Sigmoid colon (tissue), 6 donors: ENCODE measurements at regions not wholly inside any gene's neighbourhood (a gene's known extent, or its start where the extent isn't known, plus 50 kb on each side); places are given as distances from the start of the nearest gene placed in this dataset.

Source experiments
- DNase-seq: peaks from one replicate; pipeline ENCODE4 v3.0.0-alpha.2; 2019
- H3K27ac ChIP-seq, 4 donors: fragments of 200-600 bp; sonication (generic); one replicate each; pipeline ENCODE4 v1.5.1; 2016 to 2019; ENCODE audit warnings: mild to moderate bottlenecking in 1 of 4
- H3K27me3 ChIP-seq, 3 donors: fragments of 200-600 bp; sonication (generic); one replicate each; pipeline ENCODE4 v1.5.1; 2019; ENCODE audit warnings: mild to moderate bottlenecking in 1 of 3
- H3K36me3 ChIP-seq, 4 donors: fragments of 200-600 bp; sonication (generic); one replicate each; pipeline ENCODE4 v1.5.1; 2016 to 2019
- H3K4me1 ChIP-seq, 4 donors: fragments of 200-600 bp; sonication (generic); one replicate each; pipeline ENCODE4 v1.5.1; 2017 to 2019
- H3K4me3 ChIP-seq, 4 donors: fragments of 200-600 bp; sonication (generic); one replicate each; pipeline ENCODE4 v1.5.1; 2017 to 2019; ENCODE audit warnings: mild to moderate bottlenecking in 2 of 4, moderate library complexity in 1 of 4
- H3K9me3 ChIP-seq, 4 donors: fragments of 200-600 bp in 3 of 4; sonication (generic) in 3 of 4; one replicate each; pipeline versions ENCODE4 v1.5.1 to v1.6.1; 2013 to 2019
- CTCF ChIP-seq, 4 experiments: fragments of 450-650 bp in 3 of 4; fragments of 200-600 bp in 1 of 4; IDR thresholded peaks; one replicate each; pipeline ENCODE4 v1.5.1; 2016 to 2019; ENCODE audit warnings: antibody characterized with exemption in 4 of 4, mild to moderate bottlenecking in 3 of 4, moderate library complexity in 2 of 4
- EP300 ChIP-seq, 4 donors: sonication (generic); formaldehyde crosslinking; IDR thresholded peaks; one replicate each; pipeline ENCODE4 v1.6.1; 2017; ENCODE audit warnings: antibody characterized with exemption in 4 of 4
- POLR2A ChIP-seq, 2 donors: fragments of 450-650 bp; IDR thresholded peaks; one replicate each; pipeline ENCODE4 v1.6.1; 2016; ENCODE audit warnings: antibody characterized with exemption in 2 of 2, mild to moderate bottlenecking in 2 of 2, moderate library complexity in 2 of 2
- POLR2AphosphoS5 ChIP-seq, 4 donors: sonication (generic); formaldehyde crosslinking; IDR thresholded peaks; one replicate each; pipeline ENCODE4 v1.6.1; 2017; ENCODE audit warnings: antibody characterized with exemption in 4 of 4
- WGBS, 2 donors: extraction: QIAGEN DNeasy Blood & Tissue Kit; methylation state at CpG; one replicate each; pipeline ENCODE4 v1.1.7; 2013; 5-methylcytosine and 5-hydroxymethylcytosine counted together
- intact Hi-C: fragments of 100-400 bp; cut with DNase I; formaldehyde crosslinking; loops from one replicate; pipeline ENCODE4 v1.15.1; 2023
- donor health status: healthy with polysubstance abuse.
- donor health status: healthy.

- H3K27me3 ChIP-seq = no peaks in the 10 kb centered on the region
- H3K27ac ChIP-seq = no peak overlapping the region
- intact Hi-C loops = no loop called here
- no peak for DNase-seq
- no peaks in the 10 kb centered on the region for H3K4me1 ChIP-seq
- H3K9me3 ChIP-seq = no peaks in the 10 kb centered on the region
- H3K36me3 ChIP-seq = no peaks in the 10 kb centered on the region
- no peak for TF ChIP-seq POLR2AphosphoS5 (IDR thresholded peaks at IDR 0.05)
- TF ChIP-seq CTCF (IDR thresholded peaks at IDR 0.05) = no peak
- TF ChIP-seq POLR2A (IDR thresholded peaks at IDR 0.05) = no peak
- no peak for TF ChIP-seq EP300 (IDR thresholded peaks at IDR 0.05)
- no peak overlapping the region for H3K4me3 ChIP-seq
- WGBS, 2 donors = 75 to 81% methylated on average over 13 of the region's 13 CpGs
Observed at GRCh38 chr6:3579652-3580175, 122.9 kb upstream of the SLC22A23 start.

- H3K36me3 ChIP-seq = no peaks in the 10 kb centered on the region
- no peaks in the 10 kb centered on the region for H3K27me3 ChIP-seq
- TF ChIP-seq POLR2AphosphoS5 (IDR thresholded peaks at IDR 0.05) (no peak), EP300 (IDR thresholded peaks at IDR 0.05) (no peak), POLR2A (IDR thresholded peaks at IDR 0.05) (no peak), CTCF (IDR thresholded peaks at IDR 0.05) (no peak)
- H3K27ac ChIP-seq = no peak overlapping the region
- H3K4me1 ChIP-seq = no peaks in the 10 kb centered on the region
- DNase-seq = no peak
- WGBS, 2 donors = 89 to 92% methylated on average over 4 of the region's 4 CpGs
- no peak overlapping the region for H3K4me3 ChIP-seq
- H3K9me3 ChIP-seq = no peaks in the 10 kb centered on the region
- intact Hi-C loops = no loop called here
Observed at GRCh38 chr6:3578981-3579380, 122.1 kb upstream of the SLC22A23 start.

- H3K9me3 ChIP-seq = no peaks in the 10 kb centered on the region
- no peaks in the 10 kb centered on the region for H3K36me3 ChIP-seq
- H3K4me3 ChIP-seq = no peak overlapping the region
- no peaks in the 10 kb centered on the region for H3K4me1 ChIP-seq
- TF ChIP-seq EP300 (IDR thresholded peaks at IDR 0.05) = no peak
- TF ChIP-seq CTCF (IDR thresholded peaks at IDR 0.05) = no peak
- no peak for TF ChIP-seq POLR2AphosphoS5 (IDR thresholded peaks at IDR 0.05)
- no peak for TF ChIP-seq POLR2A (IDR thresholded peaks at IDR 0.05)
- DNase-seq = no peak
- intact Hi-C loops = no loop called here
- no peaks in the 10 kb centered on the region for H3K27me3 ChIP-seq
- no peak overlapping the region for H3K27ac ChIP-seq
- 83 to 88% methylated on average over 7 of the region's 7 CpGs for WGBS, 2 donors
Observed at GRCh38 chr6:3577517-3577916, 120.7 kb upstream of the SLC22A23 start.

GRCh38 chr6:3575701-3576100 is 118.9 kb upstream of the SLC22A23 start:
- Histone ChIP-seq H3K27me3 (no peaks in the 10 kb centered on the region), H3K4me3 (no peak overlapping the region), H3K36me3 (no peaks in the 10 kb centered on the region), H3K4me1 (no peaks in the 10 kb centered on the region), H3K27ac (no peak overlapping the region), H3K9me3 (no peaks in the 10 kb centered on the region)
- 87% methylated on average over 8 of the region's 8 CpGs for WGBS, 2 donors
- DNase-seq = no peak
- intact Hi-C loops = no loop called here
- TF ChIP-seq EP300 (IDR thresholded peaks at IDR 0.05) (no peak), POLR2AphosphoS5 (IDR thresholded peaks at IDR 0.05) (no peak), CTCF (IDR thresholded peaks at IDR 0.05) (no peak), POLR2A (IDR thresholded peaks at IDR 0.05) (no peak)

GRCh38 chr6:3575166-3575565 is 118.3 kb upstream of the SLC22A23 start:
- no peaks in the 10 kb centered on the region for H3K36me3 ChIP-seq
- intact Hi-C loops = no loop called here
- H3K9me3 ChIP-seq = no peaks in the 10 kb centered on the region
- no peak overlapping the region for H3K27ac ChIP-seq
- DNase-seq = no peak
- TF ChIP-seq POLR2AphosphoS5 (IDR thresholded peaks at IDR 0.05) = no peak
- peaks cover 0 to 3% (median 0%) of the 10 kb centered on the region in 4 donors for H3K4me1 ChIP-seq
- H3K27me3 ChIP-seq = no peaks in the 10 kb centered on the region
- WGBS, 2 donors = 83 to 90% methylated on average over 6 of the region's 6 CpGs
- H3K4me3 ChIP-seq = no peak overlapping the region
